HL-60 (cell line): ENCODE measurements at regions not wholly inside any gene's neighbourhood (a gene's known extent, or its start where the extent isn't known, plus 50 kb on each side); places are given as distances from the start of the nearest gene placed in this dataset.

Experiments
- DNase-seq, 2 experiments: peaks; one replicate each; pipeline ENCODE4 v3.0.0-alpha.2; 2010 to 2020; ENCODE audit warnings: low read depth in 1 of 2, low spot score in 1 of 2
- H3K27ac ChIP-seq: fragments of 250-450 bp; sonication (Bioruptor Pico); replicated peaks from 2 replicates; pipeline ENCODE4 v1.5.1; 2020; ENCODE audit warnings: mild to moderate bottlenecking, moderate library complexity
- H3K27me3 ChIP-seq: fragments of 250-450 bp; sonication (Bioruptor Pico); 2 replicates; pipeline ENCODE4 v1.5.1; 2021; ENCODE audit warnings: mild to moderate bottlenecking, moderate library complexity; ENCODE audit not compliant: insufficient read depth, poor library complexity, severe bottlenecking
- H3K4me3 ChIP-seq: replicated peaks from 2 replicates; pipeline ENCODE4 v1.5.1; 2011; ENCODE audit warnings: mild to moderate bottlenecking, control low read depth, low read length; ENCODE audit not compliant: insufficient read depth
- GABPA ChIP-seq: IDR thresholded peaks from 2 replicates; pipeline ENCODE4 v1.6.1; 2012; ENCODE audit warnings: low read depth
- POLR2AphosphoS5 ChIP-seq: IDR thresholded peaks from 2 replicates; pipeline ENCODE4 v1.6.1; 2012; ENCODE audit warnings: low read depth
- SPI1 ChIP-seq: IDR thresholded peaks from 2 replicates; pipeline ENCODE4 v1.6.1; 2012; ENCODE audit warnings: low read depth, mild to moderate bottlenecking, borderline replicate concordance
- TF ChIP-seq, protein P1 (sequence below): IDR thresholded peaks from 2 replicates; pipeline ENCODE4 v1.6.1; 2012; ENCODE audit warnings: low read depth; ENCODE audit not compliant: insufficient replicate concordance
- TF ChIP-seq, protein P2 (sequence below): IDR thresholded peaks from one replicate; pipeline ENCODE4 v1.5.1; 2011; ENCODE audit warnings: low read length, control low read depth, inconsistent platforms; ENCODE audit not compliant: insufficient read depth

DNA sequence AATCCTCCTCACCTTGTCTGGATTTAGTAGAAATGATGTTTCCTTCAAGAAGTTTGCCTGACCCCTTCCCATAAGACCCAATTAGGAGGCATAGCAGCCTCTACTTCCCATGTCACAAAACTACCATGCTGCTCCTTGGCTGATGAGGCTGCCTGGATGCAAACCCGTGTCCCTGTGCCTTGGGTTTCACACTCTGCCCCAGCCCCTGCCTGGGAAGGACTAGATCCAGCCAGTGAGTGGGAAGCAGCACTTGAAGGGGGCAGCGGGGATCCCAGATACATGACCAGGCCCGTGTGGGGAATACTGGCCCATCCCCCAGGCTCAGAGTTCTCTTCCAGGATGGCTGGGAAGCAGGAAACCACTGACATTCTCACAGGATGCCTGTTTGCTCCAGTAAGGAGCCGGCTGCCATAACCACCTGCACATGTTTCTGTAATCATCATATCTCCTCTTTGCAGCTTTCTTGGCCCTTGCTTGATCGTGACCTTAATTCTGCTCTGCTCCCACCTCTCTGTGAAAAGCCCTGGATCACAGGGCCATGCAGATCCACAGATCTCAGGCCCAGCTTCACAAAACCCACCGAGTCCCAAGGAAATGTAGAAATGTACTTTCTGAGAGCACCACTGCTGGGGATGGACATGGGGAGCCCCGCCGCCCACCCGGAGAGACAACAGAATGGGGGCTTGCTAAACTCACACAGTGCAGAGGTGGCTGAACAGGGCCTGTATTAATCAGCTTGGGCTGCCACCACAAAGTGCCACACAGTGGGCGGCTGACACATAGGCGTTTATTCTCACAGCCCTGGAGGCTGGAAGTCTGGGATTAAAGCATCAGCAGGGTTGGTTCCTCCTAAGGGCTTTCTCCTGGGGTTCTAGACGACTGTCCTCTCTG, 287.8 kb upstream of the IGFBP3 start:
- Histone ChIP-seq H3K27ac (no peak overlapping the region), H3K27me3 (no peaks in the 10 kb centered on the region), H3K4me3 (no peak overlapping the region)
- DNase-seq: no peak
- no peak for TF ChIP-seq GABPA
- TF ChIP-seq SPI1: no peak
- TF ChIP-seq POLR2AphosphoS5: no peak
- TF ChIP-seq, protein P1, sequence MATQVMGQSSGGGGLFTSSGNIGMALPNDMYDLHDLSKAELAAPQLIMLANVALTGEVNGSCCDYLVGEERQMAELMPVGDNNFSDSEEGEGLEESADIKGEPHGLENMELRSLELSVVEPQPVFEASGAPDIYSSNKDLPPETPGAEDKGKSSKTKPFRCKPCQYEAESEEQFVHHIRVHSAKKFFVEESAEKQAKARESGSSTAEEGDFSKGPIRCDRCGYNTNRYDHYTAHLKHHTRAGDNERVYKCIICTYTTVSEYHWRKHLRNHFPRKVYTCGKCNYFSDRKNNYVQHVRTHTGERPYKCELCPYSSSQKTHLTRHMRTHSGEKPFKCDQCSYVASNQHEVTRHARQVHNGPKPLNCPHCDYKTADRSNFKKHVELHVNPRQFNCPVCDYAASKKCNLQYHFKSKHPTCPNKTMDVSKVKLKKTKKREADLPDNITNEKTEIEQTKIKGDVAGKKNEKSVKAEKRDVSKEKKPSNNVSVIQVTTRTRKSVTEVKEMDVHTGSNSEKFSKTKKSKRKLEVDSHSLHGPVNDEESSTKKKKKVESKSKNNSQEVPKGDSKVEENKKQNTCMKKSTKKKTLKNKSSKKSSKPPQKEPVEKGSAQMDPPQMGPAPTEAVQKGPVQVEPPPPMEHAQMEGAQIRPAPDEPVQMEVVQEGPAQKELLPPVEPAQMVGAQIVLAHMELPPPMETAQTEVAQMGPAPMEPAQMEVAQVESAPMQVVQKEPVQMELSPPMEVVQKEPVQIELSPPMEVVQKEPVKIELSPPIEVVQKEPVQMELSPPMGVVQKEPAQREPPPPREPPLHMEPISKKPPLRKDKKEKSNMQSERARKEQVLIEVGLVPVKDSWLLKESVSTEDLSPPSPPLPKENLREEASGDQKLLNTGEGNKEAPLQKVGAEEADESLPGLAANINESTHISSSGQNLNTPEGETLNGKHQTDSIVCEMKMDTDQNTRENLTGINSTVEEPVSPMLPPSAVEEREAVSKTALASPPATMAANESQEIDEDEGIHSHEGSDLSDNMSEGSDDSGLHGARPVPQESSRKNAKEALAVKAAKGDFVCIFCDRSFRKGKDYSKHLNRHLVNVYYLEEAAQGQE: no peak
- TF ChIP-seq, protein P2, sequence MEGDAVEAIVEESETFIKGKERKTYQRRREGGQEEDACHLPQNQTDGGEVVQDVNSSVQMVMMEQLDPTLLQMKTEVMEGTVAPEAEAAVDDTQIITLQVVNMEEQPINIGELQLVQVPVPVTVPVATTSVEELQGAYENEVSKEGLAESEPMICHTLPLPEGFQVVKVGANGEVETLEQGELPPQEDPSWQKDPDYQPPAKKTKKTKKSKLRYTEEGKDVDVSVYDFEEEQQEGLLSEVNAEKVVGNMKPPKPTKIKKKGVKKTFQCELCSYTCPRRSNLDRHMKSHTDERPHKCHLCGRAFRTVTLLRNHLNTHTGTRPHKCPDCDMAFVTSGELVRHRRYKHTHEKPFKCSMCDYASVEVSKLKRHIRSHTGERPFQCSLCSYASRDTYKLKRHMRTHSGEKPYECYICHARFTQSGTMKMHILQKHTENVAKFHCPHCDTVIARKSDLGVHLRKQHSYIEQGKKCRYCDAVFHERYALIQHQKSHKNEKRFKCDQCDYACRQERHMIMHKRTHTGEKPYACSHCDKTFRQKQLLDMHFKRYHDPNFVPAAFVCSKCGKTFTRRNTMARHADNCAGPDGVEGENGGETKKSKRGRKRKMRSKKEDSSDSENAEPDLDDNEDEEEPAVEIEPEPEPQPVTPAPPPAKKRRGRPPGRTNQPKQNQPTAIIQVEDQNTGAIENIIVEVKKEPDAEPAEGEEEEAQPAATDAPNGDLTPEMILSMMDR: no peak

DNA sequence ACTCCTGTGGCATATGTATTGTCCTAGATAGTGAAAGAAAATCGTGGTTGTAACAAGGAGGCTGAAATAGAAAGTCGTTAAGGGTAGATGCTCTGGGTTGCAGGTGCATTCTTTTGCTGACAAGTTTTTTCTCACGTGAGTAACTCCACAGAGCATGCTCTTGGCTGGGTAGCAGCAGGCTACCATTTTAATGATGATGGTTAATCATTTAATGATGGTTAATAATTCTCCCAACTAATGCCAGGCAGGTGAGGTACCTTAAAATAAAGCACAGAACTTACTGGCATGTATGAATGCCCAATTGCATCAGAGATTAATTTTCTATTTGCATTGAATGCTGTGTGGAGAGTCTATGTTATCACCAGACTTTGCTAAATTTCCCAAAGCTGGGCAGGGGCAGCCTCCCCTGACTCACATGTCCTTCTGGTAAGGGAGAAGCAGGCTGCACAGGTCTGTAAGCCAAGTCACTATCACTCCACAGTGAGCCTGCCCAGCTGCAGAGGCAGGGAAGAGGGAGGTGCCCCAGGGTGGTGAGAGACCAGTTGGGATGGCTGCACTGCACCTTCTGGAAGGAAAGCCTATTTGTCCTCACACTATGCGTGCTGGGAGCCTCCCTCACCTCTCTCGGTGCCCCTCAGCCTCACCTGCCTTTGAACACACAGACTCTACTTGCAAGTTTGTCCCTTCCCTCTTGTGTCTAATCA, 287.0 kb upstream of the IGFBP3 start:
- H3K27me3 ChIP-seq: no peaks in the 10 kb centered on the region
- no peak overlapping the region for H3K4me3 ChIP-seq
- DNase-seq: no peak
- H3K27ac ChIP-seq: no peak overlapping the region
- TF ChIP-seq POLR2AphosphoS5 (no peak), GABPA (no peak), SPI1 (no peak)
- TF ChIP-seq, protein P2: no peak
- TF ChIP-seq, protein P1: no peak

DNA sequence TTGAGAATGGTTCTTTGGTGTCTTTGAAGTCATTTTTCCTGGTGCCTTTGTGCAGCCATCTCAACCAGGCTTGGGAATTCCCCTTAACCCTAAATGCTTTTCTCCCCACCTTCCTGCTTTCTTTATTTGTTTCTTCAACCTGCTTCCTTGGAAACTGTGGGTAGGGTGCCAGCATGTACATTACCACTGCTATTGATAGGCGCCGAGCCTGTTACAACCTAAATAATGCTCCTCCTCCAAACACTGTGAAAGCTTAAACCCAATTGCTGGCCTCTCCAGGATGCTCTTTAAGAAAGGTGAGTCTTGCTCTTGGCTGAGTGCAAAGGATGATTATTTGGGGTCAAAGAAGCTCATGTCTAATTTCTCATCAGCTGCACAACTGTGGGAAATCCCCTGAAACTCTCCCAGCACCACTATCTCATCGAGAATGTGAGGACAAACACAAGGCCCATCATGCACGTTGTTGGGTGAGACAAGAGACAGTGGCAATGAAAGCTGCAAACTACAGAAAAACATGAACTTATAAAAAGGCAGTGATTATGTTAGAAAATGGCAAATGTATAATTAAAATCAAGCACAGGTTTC, 285.5 kb upstream of the IGFBP3 start:
- DNase-seq: no peak
- no peak overlapping the region for H3K27ac ChIP-seq

More for the DNA sequence above, 285.5 kb upstream of the IGFBP3 start:
- TF ChIP-seq SPI1 (no peak), GABPA (no peak), POLR2AphosphoS5 (no peak)
- TF ChIP-seq, protein P1: no peak
- TF ChIP-seq, protein P2: no peak
- Histone ChIP-seq H3K4me3 (no peak overlapping the region), H3K27me3 (no peaks in the 10 kb centered on the region)
